GM12864 (cell line): ENCODE measurements at regions not wholly inside any gene's neighbourhood (a gene's known extent, or its start where the extent isn't known, plus 50 kb on each side); places are given as distances from the start of the nearest gene placed in this dataset.

ENCODE experiments used
- DNase-seq: peaks from one replicate; pipeline ENCODE4 v3.0.0-alpha.2; 2011; ENCODE audit warnings: low read depth
- H3K4me3 ChIP-seq: 2 replicates; pipeline ENCODE4 v1.5.1; 2011; ENCODE audit warnings: mild to moderate bottlenecking, low read depth, low read length, control low read depth
- CTCF ChIP-seq: IDR thresholded peaks from 2 replicates; pipeline ENCODE4 v1.5.1; 2011; ENCODE audit warnings: low read depth, mild to moderate bottlenecking, moderate library complexity, low read length, control low read depth, inconsistent platforms; ENCODE audit errors: missing control alignments

- H3K4me3 ChIP-seq: no peak overlapping the region
- TF ChIP-seq CTCF: no peak
- no peak for DNase-seq
These were observed 826.9 kb upstream of the PIK3C3 start for GRCh38 chr18:41128126-41128525.

DNA sequence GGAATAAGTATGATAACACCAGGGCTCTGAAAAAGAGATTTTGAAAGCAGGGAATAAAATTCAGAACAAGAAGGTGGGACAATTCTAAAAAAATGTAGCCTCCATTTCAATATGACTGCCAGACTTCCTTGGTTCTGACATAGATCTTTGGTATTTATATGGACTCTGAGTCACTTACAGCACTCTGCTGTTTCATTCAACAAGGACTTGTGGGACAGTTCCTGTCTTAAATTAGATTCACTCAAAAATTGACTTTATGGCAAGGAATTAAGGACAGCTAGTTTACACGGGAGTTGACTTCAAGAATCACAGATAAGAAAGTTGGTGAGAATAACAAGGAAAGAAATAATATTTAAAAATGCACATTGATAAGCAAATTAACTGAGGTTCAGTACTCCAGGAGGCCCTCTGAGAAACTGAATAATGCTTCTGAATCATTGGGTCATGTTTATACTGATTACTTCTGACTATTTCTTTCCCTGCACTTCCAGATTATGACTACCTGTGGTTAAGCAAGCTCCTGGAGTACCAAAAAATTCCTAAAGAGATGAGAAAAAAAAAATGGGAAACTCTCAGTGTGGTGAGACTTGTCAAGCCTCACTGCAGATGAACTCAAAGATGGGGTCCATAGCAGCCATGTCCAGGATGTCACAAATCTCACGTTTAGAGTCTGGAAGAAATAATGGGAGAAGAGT, 828.3 kb upstream of the PIK3C3 start:
- no peak overlapping the region for H3K4me3 ChIP-seq
- no peak for DNase-seq
- no peak for TF ChIP-seq CTCF

GRCh38 chr18:41121116-41121826, 833.8 kb upstream of the PIK3C3 start:
- no peak overlapping the region for H3K4me3 ChIP-seq
- DNase-seq: no peak
- no peak for TF ChIP-seq CTCF

GRCh38 chr18:41119031-41119430, 836.0 kb upstream of the PIK3C3 start:
- no peak overlapping the region for H3K4me3 ChIP-seq
- TF ChIP-seq CTCF: no peak
- no peak for DNase-seq

DNA sequence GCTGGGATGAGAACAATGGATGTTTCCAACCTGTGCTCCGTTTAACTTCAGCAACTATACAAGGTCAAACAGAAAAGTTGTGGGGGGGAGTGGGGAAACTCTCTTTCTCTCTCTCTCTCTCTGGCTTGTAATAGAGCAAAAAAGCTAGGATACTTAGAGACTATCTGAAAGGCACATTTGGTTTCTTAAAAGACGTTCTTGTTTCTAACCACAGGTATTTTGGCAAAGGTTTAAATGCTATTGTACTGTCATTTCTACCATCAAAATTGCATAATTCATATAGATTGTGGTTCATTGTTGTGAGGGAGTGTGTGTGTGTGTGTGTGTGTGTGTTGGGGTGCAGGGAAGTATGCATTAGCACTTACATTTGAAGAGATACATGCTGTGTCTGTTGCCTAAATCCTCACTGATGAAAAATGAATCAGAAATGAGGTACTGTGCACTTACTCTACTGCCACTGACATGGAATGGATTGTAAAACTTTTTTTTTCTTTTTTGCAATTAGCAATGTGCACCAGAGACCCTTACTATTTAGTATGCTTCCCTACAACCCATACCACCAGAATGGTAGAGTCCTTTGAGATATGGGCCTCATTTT, 841.0 kb upstream of the PIK3C3 start:
- H3K4me3 ChIP-seq: no peak overlapping the region
- TF ChIP-seq CTCF: no peak
- no peak for DNase-seq

- no peak for TF ChIP-seq CTCF
- H3K4me3 ChIP-seq: no peak overlapping the region
- DNase-seq: no peak
These were observed 855.6 kb upstream of the PIK3C3 start for GRCh38 chr18:41099451-41099850.
